NOMO-1 treated with DMSO at 0.1 percent for 48 hours (cell line): ENCODE measurements at regions not wholly inside any gene's neighbourhood (a gene's known extent, or its start where the extent isn't known, plus 50 kb on each side); places are given as distances from the start of the nearest gene placed in this dataset.
"Not testable (repeated sequence)": the region's sequence is repeated elsewhere in the genome, so short reads cannot be mapped to it uniquely, and the experiment has no call there.

Experiments used
- DNase-seq: peaks from one replicate; lab custom pipeline; 2025; ENCODE audit not compliant: unreplicated experiment; lab: John Stamatoyannopoulos, UW

- DNase-seq: not testable (repeated sequence)
Observed at GRCh38 chr6:71832110-71832764, 54.1 kb upstream of the RIMS1 start.
